ENCODE measurements at regions not wholly inside any gene's neighbourhood (a gene's known extent, or its start where the extent isn't known, plus 50 kb on each side); places are given as distances from the start of the nearest gene placed in this dataset.
"Not testable (repeated sequence)": the region's sequence is repeated elsewhere in the genome, so short reads cannot be mapped to it uniquely, and the experiment has no call there.

DNA sequence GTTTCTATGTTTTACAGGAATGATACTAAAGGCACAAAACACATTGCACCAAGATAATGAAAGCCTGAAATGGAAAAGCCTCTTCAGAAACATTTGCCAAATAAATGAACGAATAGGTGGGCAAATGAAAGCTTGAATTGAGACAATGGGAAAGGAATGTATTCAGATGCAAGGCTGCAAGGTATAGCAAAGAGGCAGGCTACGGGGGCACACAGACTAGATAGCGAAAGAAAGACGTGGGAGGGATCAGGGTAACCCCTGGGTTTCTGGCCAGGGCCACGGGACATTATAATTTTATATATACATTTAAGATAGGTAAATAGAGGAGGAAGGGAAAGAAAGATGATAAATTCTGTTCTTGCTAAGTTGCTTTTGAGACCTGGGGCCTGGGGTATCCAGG is 95.9 kb upstream of the NLGN1 start:
- no peak for DNase-seq (ENCODE audit: low read depth)
- TF ChIP-seq, protein P1, sequence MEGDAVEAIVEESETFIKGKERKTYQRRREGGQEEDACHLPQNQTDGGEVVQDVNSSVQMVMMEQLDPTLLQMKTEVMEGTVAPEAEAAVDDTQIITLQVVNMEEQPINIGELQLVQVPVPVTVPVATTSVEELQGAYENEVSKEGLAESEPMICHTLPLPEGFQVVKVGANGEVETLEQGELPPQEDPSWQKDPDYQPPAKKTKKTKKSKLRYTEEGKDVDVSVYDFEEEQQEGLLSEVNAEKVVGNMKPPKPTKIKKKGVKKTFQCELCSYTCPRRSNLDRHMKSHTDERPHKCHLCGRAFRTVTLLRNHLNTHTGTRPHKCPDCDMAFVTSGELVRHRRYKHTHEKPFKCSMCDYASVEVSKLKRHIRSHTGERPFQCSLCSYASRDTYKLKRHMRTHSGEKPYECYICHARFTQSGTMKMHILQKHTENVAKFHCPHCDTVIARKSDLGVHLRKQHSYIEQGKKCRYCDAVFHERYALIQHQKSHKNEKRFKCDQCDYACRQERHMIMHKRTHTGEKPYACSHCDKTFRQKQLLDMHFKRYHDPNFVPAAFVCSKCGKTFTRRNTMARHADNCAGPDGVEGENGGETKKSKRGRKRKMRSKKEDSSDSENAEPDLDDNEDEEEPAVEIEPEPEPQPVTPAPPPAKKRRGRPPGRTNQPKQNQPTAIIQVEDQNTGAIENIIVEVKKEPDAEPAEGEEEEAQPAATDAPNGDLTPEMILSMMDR (IDR thresholded peaks at IDR 0.05; ENCODE audit: insufficient read depth, low read depth, low read length): no peak
- POLR2A ChIA-PET: no interaction called here
- Histone ChIP-seq H3K27me3 (ENCODE audit: control insufficient read depth, insufficient read depth, low read length) (no peaks in the 10 kb centered on the region), H3K4me3 (ENCODE audit: low read depth, low read length) (no peak overlapping the region), H3K36me3 (ENCODE audit: control insufficient read depth, insufficient read depth, low read length) (no peaks in the 10 kb centered on the region)
- CTCF ChIA-PET: no interaction called here

DNA sequence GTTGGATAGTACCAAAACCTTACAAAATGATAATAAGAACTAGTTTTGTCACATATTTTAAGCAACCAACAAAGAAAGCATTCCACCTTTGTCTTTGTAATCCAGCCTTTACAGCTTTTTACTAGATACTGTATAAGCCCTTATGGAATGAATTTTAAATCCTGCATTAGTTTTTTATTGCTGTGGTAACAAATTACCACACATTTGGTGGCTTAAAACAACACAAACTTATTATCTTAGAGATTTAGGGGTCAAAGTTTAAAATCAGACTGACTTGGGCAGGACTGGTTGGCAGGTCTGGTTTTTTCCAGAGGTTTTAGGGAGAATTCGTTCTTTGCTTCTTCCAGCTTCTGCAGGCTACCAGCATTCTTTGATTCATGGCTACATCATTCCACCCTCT is 108.5 kb upstream of the NLGN1 start:
- no peak for DNase-seq (ENCODE audit: low read depth)
- H3K4me3 ChIP-seq (ENCODE audit: low read depth, low read length): no peak overlapping the region
- no peaks in the 10 kb centered on the region for H3K27me3 ChIP-seq (ENCODE audit: control insufficient read depth, insufficient read depth, low read length)
- ChIA-PET CTCF (no interaction called here), POLR2A (no interaction called here)
- H3K36me3 ChIP-seq (ENCODE audit: control insufficient read depth, insufficient read depth, low read length): no peaks in the 10 kb centered on the region
- TF ChIP-seq, protein P1 (IDR thresholded peaks at IDR 0.05; ENCODE audit: insufficient read depth, low read depth, low read length): no peak

DNA sequence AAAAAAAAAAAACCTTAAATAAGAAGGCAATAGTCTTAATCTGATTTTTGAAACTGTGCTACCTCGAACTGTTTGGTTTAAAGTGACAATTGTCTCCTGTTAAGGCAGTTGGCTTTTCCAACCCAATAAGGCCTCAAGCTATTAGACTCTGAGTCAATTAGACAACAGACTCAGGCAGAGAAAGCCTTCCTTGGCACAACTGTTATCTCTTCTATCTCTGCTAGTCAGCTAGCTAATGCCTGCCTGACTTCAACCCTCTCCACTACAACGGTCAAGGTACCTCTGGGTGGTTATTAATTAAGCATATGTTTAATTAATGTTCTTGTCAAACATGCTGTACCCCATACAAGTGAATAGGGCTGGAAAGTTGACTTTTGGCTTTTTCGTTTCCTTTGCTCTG is 110.2 kb upstream of the NLGN1 start:
- ChIA-PET CTCF (interaction anchor here (0.6 to 1.0 kb wide), 2 partner anchors 20 to 294 kb away, joined by 3 to 4 read pairs; no protein-coding TSS in a partner anchor), POLR2A (no interaction called here)
- no peak for DNase-seq (ENCODE audit: low read depth)

DNA sequence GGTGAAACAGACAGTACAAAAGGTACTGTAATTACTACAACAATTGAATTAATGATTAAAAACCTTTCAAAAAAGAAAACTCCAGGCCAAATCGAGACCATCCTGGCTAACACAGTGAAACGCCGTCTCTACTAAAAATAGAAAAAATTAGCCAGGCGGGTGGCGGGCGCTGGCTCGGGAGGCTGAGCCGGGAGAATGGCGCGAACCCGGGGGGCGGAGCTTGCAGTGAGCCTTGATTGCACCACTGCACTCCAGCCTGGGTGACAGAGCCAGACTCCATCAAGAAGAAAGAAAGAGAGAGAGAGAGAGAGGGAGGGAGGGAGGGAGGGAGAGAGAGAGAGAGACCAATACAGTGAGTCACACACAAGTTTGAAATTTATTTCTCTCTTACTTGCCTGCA is 111.0 kb upstream of the NLGN1 start:
- H3K27me3 ChIP-seq (ENCODE audit: control insufficient read depth, insufficient read depth, low read length); CTCF ChIA-PET; H3K36me3 ChIP-seq (ENCODE audit: control insufficient read depth, insufficient read depth, low read length); H3K4me3 ChIP-seq (ENCODE audit: low read depth, low read length); DNase-seq (ENCODE audit: low read depth); POLR2A ChIA-PET: not testable (repeated sequence)

More for the DNA sequence above, 110.2 kb upstream of the NLGN1 start:
- TF ChIP-seq, protein P1 (IDR thresholded peaks at IDR 0.05; ENCODE audit: insufficient read depth, low read depth, low read length): no peak
- Histone ChIP-seq H3K27me3 (ENCODE audit: control insufficient read depth, insufficient read depth, low read length) (no peaks in the 10 kb centered on the region), H3K4me3 (ENCODE audit: low read depth, low read length) (no peak overlapping the region), H3K36me3 (ENCODE audit: control insufficient read depth, insufficient read depth, low read length) (no peaks in the 10 kb centered on the region)

DNA sequence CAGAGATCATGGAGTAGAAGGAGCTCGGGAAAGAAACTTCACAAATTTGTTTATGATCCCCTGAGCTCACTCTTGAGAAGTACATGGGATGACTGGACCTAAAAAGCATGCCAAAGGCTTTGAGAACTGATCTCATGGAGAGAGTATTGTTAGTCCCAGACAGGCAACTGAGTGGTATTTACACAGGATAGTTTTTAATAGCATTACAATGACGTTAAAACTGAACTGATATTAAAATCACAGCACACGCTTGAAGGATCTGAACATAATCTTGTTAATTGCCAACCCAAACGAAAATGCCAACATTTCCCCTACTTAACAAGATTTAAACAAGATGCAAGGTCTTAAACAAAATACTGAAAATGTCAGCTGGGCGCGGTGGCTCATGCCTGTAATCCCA is 113.2 kb upstream of the NLGN1 start:
- TF ChIP-seq, protein P1 (IDR thresholded peaks at IDR 0.05; ENCODE audit: insufficient read depth, low read depth, low read length): no peak
- DNase-seq (ENCODE audit: low read depth): no peak
- Histone ChIP-seq H3K27me3 (ENCODE audit: control insufficient read depth, insufficient read depth, low read length) (no peaks in the 10 kb centered on the region), H3K4me3 (ENCODE audit: low read depth, low read length) (no peak overlapping the region), H3K36me3 (ENCODE audit: control insufficient read depth, insufficient read depth, low read length) (no peaks in the 10 kb centered on the region)
- CTCF ChIA-PET: no interaction called here
- POLR2A ChIA-PET: no interaction called here

DNA sequence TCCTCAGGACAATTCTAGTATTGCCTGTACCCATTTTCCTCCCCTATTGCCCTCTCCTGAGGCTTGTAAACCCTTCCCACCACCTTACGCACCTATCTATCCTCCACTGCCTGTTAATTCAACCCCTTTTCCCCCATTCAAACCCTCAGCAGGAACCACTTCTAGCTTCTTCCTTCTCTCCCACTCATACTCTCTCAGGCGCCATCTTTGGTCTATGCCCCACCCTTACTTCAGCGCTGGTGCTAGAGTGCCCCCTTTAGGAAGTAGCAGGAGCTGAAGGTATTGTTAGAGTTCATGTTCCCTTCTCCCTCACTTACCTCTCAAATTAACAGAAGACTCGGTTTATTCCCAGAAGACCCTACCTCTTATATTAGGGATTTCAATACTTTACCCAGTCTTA is 121.8 kb upstream of the NLGN1 start:
- TF ChIP-seq, protein P1 (IDR thresholded peaks at IDR 0.05; ENCODE audit: insufficient read depth, low read depth, low read length): no peak
- DNase-seq (ENCODE audit: low read depth): no peak
- no peak overlapping the region for H3K4me3 ChIP-seq (ENCODE audit: low read depth, low read length)
- H3K27me3 ChIP-seq (ENCODE audit: control insufficient read depth, insufficient read depth, low read length): no peaks in the 10 kb centered on the region
- ChIA-PET POLR2A (no interaction called here), CTCF (no interaction called here)
- H3K36me3 ChIP-seq (ENCODE audit: control insufficient read depth, insufficient read depth, low read length): no peaks in the 10 kb centered on the region
